NCI-H524 (cell line): ENCODE measurements at regions not wholly inside any gene's neighbourhood (a gene's known extent, or its start where the extent isn't known, plus 50 kb on each side); places are given as distances from the start of the nearest gene placed in this dataset.

Experiments
- DNase-seq, 2 experiments: peaks; one replicate each; lab custom pipeline; 2025; lab: John Stamatoyannopoulos, UW

DNA sequence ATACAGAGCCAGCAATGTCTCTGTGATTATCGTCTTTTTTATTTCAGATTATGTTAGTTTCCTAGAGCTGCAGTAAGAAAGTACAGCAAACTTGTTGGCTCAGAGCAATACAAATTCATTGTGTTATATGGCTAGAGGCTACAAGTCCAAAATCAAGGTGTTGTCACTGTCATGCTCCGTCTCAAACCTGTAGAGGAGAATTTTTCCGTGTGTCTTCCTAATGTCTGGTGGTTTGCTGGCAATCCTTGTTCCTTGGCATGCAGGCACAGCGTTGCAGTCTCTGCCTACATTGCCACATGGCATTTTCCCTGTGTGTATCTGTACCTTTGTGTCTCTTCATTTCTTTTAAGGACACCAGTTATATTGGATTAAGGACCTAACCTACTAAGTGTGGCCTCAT lies 244.4 kb downstream of the LRRIQ3 start:
- DNase-seq, result no peak

DNA sequence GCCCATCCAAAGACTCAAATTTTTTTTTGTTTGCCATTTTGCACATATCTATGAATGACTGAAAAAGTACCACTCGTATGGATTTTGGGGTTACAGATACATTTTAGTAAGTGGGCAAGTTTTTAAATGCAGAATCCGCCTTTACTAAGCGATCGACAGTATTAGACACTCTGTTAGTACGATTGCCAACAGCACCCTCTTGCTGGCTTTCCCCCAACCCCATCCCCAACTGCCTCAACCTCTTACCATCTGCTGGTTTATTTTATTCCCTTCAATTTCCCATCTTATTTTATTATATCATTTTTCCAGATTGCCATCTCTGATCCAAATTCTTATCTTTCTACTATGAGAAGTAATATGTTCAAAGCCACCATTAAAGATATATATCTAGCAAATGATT lies 244.8 kb downstream of the LRRIQ3 start:
- DNase-seq, result no peak

DNA sequence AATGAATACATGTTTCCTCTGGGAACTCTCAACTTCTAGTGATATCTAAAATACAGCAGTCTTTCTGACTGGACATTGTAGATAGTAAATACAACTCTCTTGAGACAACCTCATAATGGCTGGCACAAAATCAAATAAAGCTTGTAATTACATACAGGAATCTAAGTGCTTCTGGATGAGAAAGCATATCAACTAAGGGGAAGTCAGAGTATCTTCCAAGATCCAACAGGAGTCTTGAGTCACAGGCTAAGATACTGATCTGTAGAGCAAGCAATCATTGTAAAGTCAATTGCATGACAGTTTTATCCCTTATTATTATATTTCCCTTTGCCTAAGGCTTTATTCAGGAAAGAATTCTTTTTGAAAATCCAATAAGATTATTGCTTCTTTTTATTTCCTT lies 249.9 kb downstream of the LRRIQ3 start:
- DNase-seq, result no peak

DNA sequence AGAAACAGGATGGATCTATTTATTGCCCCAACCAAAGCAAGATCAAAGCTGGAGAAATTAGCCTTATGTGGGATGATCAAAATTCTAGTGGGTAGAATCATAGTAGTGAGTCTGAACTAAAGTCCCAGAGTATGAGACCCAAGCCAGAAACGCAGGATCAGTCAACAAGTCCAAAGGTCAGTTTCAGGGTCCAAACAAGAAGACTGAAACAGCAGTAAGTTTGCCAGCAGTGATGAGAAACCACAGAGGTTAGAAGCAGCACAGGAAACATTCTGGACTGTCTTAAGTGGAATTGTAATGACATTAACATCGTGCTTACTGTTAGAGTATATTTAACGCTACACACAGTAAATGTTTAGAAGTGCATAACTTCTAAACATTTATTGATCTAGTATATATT lies 251.0 kb downstream of the LRRIQ3 start:
- DNase-seq, result no peak

DNA sequence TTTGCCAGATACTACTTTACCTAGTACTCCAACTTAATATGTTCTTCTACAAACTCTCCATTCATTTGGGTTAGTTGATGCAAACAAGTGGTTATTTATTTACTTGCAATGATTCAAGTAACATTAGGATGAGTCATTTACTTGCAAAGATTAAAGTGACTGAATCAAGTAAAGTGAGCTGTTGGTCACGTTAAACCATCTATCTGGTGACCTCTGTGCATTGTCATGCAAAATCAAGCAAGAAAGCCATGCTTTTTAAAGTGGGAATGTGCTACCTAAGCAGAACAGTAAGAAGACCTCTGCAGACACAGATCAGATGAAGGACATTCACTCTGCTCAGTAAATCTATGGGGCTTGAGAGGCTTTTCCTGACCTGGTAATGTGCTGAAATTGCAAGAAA lies 254.7 kb downstream of the LRRIQ3 start:
- no peak for DNase-seq

DNA sequence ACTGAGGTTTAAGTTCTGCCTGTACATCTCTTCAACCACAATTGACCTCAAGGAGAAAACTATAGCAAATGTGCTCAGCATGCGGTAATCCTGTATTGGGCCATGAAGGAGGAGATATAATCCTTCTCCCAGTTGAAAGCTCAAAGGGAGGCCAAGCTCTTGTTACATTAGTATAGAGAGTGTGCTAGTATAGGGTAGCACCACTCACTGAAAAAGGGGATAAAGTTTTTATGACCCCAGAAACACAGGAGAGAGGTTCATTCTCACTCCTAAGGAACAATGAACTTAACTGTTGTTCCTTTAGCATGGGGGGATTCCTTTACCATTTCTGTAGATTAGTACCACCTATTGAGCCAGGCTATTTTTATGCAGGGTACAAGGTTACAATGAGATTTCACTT lies 267.7 kb downstream of the LRRIQ3 start:
- DNase-seq, result no peak

DNA sequence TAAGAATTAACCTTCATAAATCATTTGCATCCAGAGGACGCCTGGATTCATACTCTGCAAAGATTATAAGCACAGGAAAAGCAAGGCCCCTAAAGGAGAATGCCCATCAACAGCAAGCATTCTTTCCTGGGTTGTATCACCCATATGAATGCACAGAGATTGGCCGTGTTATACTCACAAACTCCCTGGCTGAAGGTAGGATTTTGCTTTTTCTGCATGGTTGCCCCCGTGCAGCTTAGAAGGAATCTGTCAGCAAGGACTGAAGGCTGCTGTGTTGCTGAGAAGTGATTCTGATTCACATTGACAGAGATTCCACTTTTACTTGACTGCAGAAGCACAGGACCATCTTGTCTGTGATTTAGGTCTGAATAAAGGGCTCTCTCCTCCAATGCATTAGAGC lies 283.0 kb downstream of the LRRIQ3 start:
- DNase-seq, result no peak

DNA sequence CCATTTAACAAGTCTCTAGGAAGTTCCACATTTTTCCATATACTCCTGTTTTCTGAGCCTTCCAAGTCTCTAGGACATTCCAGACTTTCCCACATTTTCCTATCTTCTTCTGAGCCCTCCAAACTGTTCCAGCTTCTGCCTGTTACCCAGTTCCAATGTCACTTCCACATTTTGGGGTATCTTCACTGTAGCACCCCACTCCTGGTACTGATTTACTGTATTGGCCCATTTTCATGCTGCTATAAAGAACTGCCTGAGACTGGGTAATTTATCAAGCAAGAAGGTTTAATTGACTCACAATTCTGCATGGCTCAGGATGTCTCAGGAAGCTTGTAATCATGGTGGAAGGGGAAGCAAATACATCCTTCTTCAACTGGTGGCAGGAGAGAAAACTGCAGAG lies 285.0 kb downstream of the LRRIQ3 start:
- no peak for DNase-seq

DNA sequence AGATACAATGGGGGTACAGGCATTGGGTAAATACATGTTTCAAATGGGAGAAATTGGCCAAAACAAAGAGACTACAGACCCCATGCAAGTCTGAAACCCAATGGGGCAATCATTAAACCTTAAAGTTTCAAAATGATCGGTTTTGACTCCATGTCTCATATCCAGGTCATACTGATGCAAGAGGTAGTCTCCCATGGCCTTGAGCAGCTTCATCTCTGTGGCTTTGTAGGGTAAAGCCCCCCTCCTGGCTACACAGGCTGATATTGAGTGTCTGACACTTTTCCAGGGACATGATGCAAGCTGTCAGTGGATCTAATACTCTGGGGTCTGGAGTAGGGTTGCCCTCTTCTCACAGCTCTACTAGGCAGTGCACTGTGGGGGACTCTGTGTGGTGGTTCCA lies 286.1 kb downstream of the LRRIQ3 start:
- DNase-seq, result no peak

DNA sequence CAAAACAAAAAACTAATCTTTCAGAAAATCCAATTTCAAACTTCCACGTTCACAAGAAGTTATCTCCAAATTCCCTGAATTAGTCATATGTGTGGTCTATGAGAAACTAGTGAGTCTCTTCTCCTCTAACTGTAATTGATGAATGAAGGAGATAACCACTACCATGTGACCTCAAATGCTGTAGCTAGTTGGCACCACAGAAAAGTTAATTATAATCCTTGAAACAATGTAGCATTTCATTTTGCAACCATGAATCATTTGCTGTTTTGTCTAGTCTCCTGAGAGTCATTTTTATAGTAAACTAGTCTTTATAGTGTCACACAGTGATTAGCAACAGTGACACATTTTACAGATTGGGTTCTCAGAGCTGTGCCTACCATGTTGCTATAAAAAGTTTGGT lies 287.5 kb downstream of the LRRIQ3 start:
- no peak for DNase-seq

DNA sequence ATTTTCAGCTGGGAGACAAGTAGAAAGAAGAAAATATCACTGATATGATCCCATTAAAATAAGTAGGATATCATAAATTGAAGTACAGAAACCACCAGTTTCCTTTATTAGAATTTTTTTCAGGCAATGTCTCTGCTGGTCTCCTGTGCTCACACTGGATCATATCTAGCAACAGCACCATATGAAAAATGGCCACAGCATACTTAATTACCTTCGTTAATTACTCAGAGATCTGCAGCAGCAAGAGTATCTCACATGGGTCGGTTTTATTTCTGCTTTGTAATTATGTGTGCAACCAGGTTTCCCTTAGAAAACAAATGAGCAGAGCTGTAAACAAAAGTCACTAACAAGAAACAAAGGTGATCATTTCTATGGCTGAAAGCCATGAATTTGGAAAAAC lies 287.9 kb downstream of the LRRIQ3 start:
- no peak for DNase-seq

DNA sequence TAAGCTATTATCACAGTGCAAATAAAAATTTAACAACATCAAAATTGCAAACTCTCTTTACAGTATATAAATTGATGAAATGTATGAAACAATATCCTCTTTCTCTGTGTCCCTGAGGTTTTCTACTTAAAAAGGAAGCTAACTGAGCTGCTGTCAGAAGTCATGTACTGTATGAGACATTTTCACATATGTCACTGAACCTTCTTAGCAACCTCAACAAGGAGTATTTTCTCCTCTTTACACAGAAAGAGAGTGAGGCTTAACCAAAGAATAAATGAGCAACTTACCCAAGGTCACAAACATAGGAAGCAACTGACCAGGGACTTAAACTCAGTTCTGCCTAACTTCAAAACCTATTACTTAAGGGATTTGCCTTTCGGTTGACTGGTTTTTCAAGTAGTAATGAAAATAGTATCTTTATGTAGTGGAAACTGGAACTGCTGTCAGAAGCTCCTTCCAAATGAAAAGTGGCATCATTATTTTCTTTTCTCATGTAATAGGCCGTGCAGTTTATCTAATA lies 288.9 kb downstream of the LRRIQ3 start:
- DNase-seq, result peak in 1 of 2 experiments; percentile 59

DNA sequence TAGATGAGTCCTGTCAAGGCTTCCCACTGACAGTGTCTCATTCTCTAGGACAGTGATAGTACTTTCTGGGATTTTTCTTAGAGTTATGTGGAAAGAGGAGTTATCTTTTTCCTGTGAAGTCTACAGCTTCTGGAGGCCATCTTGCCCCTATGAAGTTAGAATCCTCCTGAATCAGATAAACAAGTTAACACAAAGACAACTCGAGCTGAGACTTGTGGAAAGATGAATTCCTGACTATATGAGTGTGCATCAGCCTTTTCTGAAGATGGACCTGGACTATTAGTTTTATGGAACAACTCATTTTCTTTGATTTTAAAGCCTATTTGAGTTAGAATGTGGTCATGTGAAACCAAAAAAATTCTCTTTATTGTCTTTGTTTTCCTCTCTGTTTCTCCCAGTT lies 290.9 kb downstream of the LRRIQ3 start:
- no peak for DNase-seq

DNA sequence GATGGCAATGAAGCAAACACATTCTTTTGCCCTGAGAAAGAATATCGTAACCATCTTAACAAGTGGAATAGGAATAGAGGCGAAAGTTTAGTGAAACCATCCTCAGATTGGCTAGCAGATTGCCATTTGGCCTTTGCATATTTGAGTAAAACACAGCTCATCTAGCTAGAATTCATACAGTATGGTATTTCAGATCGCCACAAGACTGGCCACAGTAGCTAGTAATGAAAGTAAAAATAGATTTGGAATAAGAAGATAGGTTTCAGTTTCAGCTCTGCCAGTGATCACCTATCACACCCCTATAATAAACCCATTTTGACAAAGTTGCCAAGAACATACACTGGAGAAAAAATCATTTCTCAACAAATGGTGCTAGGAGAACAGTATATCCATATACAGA lies 294.9 kb downstream of the LRRIQ3 start:
- DNase-seq, result no peak

DNA sequence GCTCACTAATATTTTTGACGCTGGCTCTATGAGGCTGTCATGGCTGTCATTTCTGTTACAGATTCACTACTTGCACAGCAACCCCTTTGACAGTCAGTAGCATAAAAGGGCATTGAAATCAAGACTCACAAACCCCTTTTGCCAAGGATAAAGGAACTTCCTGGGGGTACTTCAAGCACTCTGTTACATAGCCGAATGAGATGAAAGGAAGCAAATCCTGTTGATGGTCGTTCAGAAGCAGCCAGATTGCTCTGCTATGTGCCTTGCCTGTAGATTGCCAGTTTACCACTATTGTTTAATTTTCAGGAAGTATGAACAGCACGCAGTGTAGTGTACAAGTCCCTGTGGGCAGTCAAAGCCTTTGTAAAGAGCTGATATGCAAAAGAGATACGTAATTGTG lies 296.2 kb downstream of the LRRIQ3 start:
- DNase-seq, result no peak

DNA sequence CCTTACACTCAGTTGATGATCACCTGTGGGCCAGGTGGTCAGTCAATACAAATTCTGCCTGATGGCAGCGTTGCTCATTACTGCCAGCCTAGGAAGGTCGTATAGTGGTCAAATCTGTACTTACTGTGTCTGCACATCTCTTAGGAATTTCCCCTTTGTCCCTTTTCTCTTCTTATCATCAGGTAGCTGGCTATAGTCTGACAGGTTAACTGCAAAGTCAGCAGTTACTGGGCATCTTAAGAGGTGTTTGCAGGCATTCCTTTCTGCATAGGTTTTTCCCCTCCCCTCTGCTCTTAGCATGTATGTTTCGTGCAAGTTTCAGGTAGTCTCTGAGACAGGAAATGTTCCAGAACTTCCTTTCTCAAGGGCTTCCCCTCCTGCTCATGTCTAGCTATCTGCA lies 298.7 kb downstream of the LRRIQ3 start:
- no peak for DNase-seq

DNA sequence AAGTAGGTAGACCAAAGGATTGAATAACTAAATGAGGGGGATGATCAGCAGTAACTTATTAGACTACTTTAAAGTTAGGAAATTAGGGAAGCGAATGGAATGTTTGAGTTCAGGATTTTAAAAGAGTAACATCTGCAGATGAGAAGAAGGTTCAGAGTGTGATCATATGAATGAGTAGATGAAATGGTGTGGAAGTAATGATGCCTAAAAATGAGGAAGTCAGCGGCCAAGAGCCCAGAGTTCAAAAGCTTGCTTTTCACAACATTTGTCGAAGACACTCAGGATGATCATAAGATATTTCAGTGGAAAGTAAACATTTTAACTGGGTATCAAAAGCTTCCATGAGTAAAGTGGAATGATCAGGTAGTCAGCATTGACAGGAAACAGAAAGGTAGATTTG lies 299.4 kb downstream of the LRRIQ3 start:
- no peak for DNase-seq

DNA sequence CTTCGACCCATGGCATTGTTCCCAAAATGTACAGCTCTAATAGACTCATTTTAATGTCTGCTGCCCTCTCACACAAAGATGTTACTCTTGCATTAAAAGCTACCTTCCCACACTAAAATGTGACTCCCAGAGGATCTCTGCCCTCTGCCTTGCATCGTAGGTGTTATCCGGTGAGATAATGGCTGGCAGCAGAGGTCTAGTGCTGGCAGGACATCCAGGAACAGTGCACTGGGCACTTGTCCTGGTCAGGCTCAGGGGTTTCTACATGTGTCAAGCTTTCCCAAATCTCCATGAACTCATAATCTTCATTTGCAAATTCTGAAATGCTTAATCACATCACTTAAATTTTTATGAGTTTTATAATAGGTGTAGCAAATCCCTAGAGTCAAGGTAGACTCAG lies 310.6 kb downstream of the LRRIQ3 start:
- DNase-seq, result no peak

DNA sequence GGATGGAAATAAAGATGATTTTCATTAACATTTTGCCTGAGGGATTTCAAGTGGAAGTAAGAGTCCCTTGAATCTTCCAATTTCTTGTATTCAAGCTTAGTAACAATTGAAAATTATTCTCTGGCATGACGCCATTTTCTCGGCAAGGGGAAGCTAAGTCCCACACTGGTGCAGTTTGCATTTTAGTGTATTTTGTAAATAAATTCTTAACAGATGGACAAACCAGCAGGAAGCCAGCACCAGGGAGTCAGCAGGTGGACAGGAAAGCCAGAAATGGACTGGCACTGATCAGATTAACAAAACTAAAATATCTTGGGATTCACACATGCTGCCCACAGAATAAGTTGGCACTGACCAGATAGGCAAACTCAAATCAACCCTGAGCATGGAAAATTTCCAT lies 311.3 kb downstream of the LRRIQ3 start:
- DNase-seq, result peak; percentile 24 to 55

DNA sequence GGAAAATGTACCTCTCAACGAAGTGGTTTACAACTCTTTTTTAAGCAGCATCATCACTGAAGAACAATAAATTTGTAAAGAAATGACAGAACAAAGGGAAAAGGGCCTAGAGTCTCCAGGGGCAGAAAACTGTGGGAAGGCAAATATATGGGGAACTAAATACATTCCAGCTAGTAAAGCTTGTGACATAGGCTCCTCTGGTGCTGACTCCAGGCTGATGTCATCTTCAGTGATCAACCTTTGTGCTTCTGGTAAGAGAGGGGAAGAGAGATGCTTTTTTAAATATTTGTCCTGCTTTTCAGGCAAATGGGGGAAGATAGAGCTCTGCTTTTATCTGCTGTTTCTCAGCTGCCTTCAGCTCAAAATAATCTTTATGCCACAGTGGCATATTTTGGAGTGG lies 323.2 kb downstream of the LRRIQ3 start:
- DNase-seq, result no peak

DNA sequence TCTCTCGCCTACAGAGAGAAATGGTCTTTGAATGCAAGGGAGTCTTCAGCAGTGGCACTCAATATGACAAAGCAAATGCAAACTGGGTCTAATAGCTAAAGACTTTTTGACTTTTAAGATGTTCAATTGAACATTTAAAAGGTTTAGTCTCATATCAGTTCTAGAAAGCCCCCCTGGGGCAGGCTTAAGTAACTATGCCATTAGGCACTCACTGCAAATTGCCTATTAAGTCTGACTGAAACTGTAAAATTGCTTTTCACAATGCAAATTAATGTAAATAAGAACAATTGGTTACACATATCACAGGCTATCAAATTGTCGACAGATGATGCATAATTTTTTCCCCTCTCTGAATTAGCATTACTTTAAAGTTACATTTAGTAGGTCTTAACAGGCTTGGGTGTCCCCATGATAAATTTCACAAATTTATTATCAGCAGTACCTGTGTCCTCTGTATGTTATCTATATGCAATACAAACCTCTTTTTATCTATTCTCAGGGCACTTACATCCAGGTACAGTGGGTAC lies 329.1 kb downstream of the LRRIQ3 start:
- peak in 1 of 2 experiments; percentile 14 for DNase-seq

DNA sequence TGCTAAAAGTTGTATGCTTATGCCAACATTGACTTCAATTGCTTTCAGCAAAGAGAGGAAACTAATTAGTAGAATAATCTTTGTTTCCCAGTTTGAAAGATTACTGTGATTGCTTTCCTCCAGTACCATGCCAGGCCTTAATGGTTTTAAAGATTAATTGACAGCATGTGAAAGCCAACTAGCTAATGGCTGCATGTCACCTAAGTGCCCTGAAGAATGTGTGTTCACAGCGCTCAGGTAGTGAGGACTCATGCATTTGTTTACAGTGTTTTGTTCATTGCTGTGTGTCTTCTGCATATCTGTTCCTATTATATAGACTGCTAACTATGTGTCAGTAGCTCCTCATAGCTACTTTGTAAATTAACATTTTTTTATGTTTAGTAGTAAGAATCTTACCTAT lies 335.6 kb downstream of the LRRIQ3 start:
- DNase-seq, result no peak

DNA sequence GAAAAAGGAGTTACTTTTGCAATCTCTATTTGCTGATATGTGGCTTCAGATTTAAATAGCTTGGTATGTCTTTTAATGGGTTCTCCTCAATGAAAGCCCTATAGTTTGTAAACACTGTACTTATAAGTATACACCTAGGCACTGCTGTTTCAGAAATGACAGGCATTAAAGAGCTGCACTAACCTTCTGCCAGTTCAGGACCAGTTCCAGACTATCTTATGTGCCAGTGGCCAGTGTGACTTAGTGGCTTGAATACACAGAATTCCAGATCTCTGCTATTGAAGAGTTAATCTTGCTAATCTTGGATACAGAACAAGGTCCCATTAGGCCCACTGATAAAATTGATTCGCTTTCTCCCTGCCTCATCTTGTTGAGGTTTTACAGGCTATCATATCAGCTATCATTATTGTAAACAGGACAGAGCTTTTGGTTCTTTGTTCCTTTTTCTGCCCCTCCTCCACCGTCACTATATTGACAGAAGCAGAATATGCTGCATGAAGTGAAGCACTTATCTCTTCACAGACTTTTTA lies 337.5 kb downstream of the LRRIQ3 start:
- no peak for DNase-seq

DNA sequence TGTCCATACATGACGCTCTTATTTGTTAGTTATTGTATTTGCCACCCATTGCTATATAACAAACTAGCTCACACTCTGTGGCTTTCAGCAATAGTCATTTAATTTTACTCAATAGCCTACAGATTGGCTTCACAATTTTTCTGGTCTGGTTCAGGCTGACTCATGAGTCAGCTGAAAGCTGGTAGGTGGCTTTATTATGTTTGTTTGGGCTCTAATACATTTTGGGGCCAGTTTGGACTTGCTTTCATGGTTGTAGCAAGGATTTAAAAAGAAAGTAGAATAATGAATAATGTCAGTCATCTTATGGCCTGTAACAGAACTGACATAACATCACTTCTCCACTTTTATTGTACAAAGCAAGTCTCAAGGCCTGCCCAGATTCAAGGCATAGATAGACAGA lies 338.7 kb downstream of the LRRIQ3 start:
- DNase-seq, result no peak

DNA sequence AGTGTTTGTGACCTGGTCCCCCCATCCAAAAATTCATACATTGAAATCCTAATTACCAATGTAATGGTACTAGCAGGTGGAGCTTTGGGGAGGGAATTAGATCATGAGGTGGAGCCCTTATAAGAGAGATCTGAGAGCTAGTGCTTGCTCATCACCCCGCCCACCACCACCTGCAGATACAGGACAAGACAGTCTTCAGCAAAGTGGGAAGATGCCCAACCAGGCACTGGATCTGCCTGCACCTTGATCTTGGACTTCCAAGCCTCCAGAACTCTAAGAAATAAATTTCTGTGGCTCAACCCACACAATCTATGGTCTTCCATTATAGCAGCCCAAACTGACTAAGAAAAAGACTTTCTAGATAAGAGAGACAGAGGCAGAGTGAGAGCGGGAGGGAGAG lies 343.4 kb downstream of the LRRIQ3 start:
- DNase-seq, result no peak
